K562 (cell line): ENCODE measurements at regions not wholly inside any gene's neighbourhood (a gene's known extent, or its start where the extent isn't known, plus 50 kb on each side); places are given as distances from the start of the nearest gene placed in this dataset.

Source experiments
- ARID1B ChIP-seq: fragments of 450-650 bp; IDR thresholded peaks from 2 replicates; pipeline ENCODE4 v1.6.1; 2016; ENCODE audit warnings: antibody characterized with exemption, mild to moderate bottlenecking, inconsistent platforms
- ELF2 ChIP-seq: fragments of 250-450 bp; sonication (Bioruptor Pico); IDR thresholded peaks from 2 replicates; pipeline ENCODE4 v1.5.0; 2021; ENCODE audit warnings: mild to moderate bottlenecking
- FOXA3 ChIP-seq, 2 experiments: fragments of 450-650 bp in 1 of 2; sonication (generic) in 1 of 2; formaldehyde crosslinking; IDR thresholded peaks in 1 of 2; conservative IDR thresholded peaks in 1 of 2; 2 replicates each; pipeline versions ENCODE4 v1.4.0 to v1.8.0; 2020 to 2022; ENCODE audit warnings: mild to moderate bottlenecking in 2 of 2, missing genetic modification reagents in 1 of 2
- FOXK2 ChIP-seq, 2 experiments: fragments of 450-650 bp; IDR thresholded peaks in 1 of 2; conservative IDR thresholded peaks in 1 of 2; 2 replicates each; pipeline ENCODE4 v1.6.1; 2016; ENCODE audit warnings: low read depth in 2 of 2, mild to moderate bottlenecking in 1 of 2
- JUND ChIP-seq, 2 experiments: IDR thresholded peaks; 2 replicates in 1 of 2; 3 replicates in 1 of 2; pipeline ENCODE4 v1.6.1; 2011; ENCODE audit warnings: borderline replicate concordance in 2 of 2, low read depth in 2 of 2, low read length in 2 of 2, improper control_type of control experiment in 1 of 2, missing biosample characterization in 1 of 2, missing genetic modification characterization in 1 of 2, missing genetic modification reagents in 1 of 2
- POLR2H ChIP-seq: IDR thresholded peaks from 2 replicates; pipeline ENCODE4 v1.6.1; 2016; ENCODE audit warnings: missing genetic modification characterization, low read depth, mild to moderate bottlenecking, control low read depth, missing compliant biosample characterization, moderate library complexity
- RAD21 ChIP-seq, 2 experiments: fragments of 250-450 bp in 1 of 2; fragments of 450-650 bp in 1 of 2; sonication (Bioruptor Pico) in 1 of 2; formaldehyde crosslinking in 1 of 2; IDR thresholded peaks in 1 of 2; conservative IDR thresholded peaks in 1 of 2; 2 replicates each; pipeline versions ENCODE4 v1.4.0 to v1.8.0; 2020 to 2022; ENCODE audit warnings: mild to moderate bottlenecking in 2 of 2, moderate library complexity in 1 of 2
- SMARCC2 ChIP-seq: fragments of 450-650 bp; IDR thresholded peaks from 2 replicates; pipeline ENCODE4 v1.6.1; 2017; ENCODE audit warnings: antibody characterized with exemption, moderate library complexity, mild to moderate bottlenecking, low read depth
- SMARCE1 ChIP-seq: fragments of 450-650 bp; IDR thresholded peaks from 2 replicates; pipeline ENCODE4 v1.7.1; 2016; ENCODE audit warnings: mild to moderate bottlenecking
- ZKSCAN8 ChIP-seq: fragments of 200-800 bp; sonication (Bioruptor generic); IDR thresholded peaks from 2 replicates; pipeline ENCODE4 v1.6.1; 2016; ENCODE audit warnings: missing genetic modification characterization, missing compliant biosample characterization
- ZNF197 ChIP-seq: fragments of 200-800 bp; sonication (Bioruptor generic); IDR thresholded peaks from 2 replicates; pipeline ENCODE4 v1.6.1; 2016; ENCODE audit warnings: low read depth, missing genetic modification characterization, missing compliant biosample characterization
- ZNF586 ChIP-seq: fragments of 450-650 bp; formaldehyde crosslinking; conservative IDR thresholded peaks from 2 replicates; pipeline ENCODE4 v1.4.0; 2020; ENCODE audit warnings: mild to moderate bottlenecking, moderate library complexity
- TF ChIP-seq, protein P1 (sequence below): fragments of 250-450 bp; sonication (Bioruptor Pico); IDR thresholded peaks from 2 replicates; pipeline ENCODE4 v1.4.0; 2020; ENCODE audit warnings: mild to moderate bottlenecking, moderate library complexity
- TF ChIP-seq, protein P2 (sequence below): fragments of 450-650 bp; conservative IDR thresholded peaks from 2 replicates; pipeline ENCODE4 v1.6.1; 2016; ENCODE audit warnings: missing genetic modification characterization, low read depth, mild to moderate bottlenecking, missing compliant biosample characterization, moderate library complexity
- TF ChIP-seq, protein P3 (sequence below), 2 experiments: IDR thresholded peaks in 1 of 2; conservative IDR thresholded peaks in 1 of 2; 2 replicates each; pipeline ENCODE4 v1.6.1; 2016; ENCODE audit warnings: low read depth in 2 of 2, mild to moderate bottlenecking in 1 of 2, missing compliant biosample characterization in 1 of 2, missing genetic modification characterization in 1 of 2, moderate library complexity in 1 of 2
- TF ChIP-seq, protein P4 (sequence below): sonication (generic); IDR thresholded peaks from 2 replicates; pipeline ENCODE4 v1.6.1; 2016
- TF ChIP-seq, protein P5 (sequence below): sonication (generic); formaldehyde crosslinking; IDR thresholded peaks from 2 replicates; pipeline ENCODE4 v1.8.0; 2023; ENCODE audit warnings: mild to moderate bottlenecking, missing genetic modification reagents

DNA sequence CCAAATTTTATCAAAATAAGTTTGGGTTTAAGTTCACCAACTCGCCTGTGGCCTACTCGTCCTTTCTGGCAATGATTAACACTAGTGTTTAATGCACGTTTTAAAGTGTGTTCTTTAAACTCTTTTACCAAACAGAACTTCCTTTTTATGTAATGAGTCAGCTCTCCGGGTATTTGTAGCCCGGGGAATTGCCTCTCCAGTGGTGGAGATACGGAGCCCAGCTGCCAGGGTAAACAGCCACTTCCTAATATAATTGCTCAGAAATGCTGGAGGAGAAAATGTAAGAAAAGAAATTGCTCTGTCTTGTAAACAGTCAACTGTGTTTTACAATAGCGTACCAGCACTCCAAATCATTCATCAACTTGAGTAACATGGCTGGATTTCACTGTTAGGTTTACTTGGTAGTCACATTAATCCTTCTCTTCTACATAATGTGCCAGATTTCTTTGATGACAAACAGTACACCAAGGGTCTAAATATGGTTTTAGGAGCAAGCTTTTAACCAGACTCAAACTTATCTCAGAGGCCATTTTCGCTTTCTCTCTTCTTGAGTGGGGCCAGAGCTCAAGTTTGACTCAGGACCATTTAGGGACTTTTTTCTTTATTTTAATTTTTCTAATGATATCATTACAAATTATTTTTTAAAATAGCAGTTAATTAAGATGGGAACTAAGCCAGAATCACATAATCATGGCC lies 101.2 kb upstream of the SLC38A2 start (continued):
- TF ChIP-seq, protein P1, sequence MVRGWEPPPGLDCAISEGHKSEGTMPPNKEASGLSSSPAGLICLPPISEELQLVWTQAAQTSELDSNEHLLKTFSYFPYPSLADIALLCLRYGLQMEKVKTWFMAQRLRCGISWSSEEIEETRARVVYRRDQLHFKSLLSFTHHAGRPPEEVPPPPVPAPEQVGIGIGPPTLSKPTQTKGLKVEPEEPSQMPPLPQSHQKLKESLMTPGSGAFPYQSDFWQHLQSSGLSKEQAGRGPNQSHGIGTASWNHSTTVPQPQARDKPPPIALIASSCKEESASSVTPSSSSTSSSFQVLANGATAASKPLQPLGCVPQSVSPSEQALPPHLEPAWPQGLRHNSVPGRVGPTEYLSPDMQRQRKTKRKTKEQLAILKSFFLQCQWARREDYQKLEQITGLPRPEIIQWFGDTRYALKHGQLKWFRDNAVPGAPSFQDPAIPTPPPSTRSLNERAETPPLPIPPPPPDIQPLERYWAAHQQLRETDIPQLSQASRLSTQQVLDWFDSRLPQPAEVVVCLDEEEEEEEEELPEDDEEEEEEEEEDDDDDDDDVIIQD (CRISPR knock-in tag) = no peak
- TF ChIP-seq SMARCE1 (peak; percentile 62; the same call in 1 of the 2 replicates), RAD21 (CRISPR knock-in tag; conservative IDR thresholded peaks at IDR 0.05 in 1 of 2, IDR thresholded peaks at IDR 0.05 in 1 of 2) (0 out of 4 replicates have a peak, but pooled peaks have one; percentile 6 to 7), FOXK2 (conservative IDR thresholded peaks at IDR 0.05 in 1 of 2, IDR thresholded peaks at IDR 0.05 in 1 of 2; ENCODE audit: low read depth in 2 of 2) (peak; percentile 46 to 61; a peak in 3 of 4 replicates), ZKSCAN8 (CRISPR knock-in tag) (peak; percentile 60; the same call in 1 of the 2 replicates), ARID1B (peak; percentile 59), ELF2 (CRISPR knock-in tag) (peak; percentile 66; the same call in 1 of the 2 replicates), ZNF586 (CRISPR knock-in tag) (no peak), SMARCC2 (peak; percentile 44; the same call in 1 of the 2 replicates), JUND (IDR thresholded peaks at IDR 0.05; ENCODE audit: borderline replicate concordance, low read depth, low read length) (peak; percentile 78), JUND (tag; IDR thresholded peaks at IDR 0.05; ENCODE audit: borderline replicate concordance, low read depth, low read length) (peak; percentile 75; the same call in 1 of the 3 replicates), ZNF197 (CRISPR knock-in tag) (0 out of 2 replicates have a peak, but pooled peaks have one; percentile 60), FOXA3 (CRISPR knock-in tag; conservative IDR thresholded peaks at IDR 0.05 in 1 of 2, IDR thresholded peaks at IDR 0.05 in 1 of 2) (peak in 1 of 2 experiments; percentile 69; a peak in 2 of 4 replicates), POLR2H (tag) (0 out of 2 replicates have a peak, but pooled peaks have one; percentile 5)
- TF ChIP-seq, protein P2, sequence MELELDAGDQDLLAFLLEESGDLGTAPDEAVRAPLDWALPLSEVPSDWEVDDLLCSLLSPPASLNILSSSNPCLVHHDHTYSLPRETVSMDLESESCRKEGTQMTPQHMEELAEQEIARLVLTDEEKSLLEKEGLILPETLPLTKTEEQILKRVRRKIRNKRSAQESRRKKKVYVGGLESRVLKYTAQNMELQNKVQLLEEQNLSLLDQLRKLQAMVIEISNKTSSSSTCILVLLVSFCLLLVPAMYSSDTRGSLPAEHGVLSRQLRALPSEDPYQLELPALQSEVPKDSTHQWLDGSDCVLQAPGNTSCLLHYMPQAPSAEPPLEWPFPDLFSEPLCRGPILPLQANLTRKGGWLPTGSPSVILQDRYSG (tag) = 0 out of 2 replicates have a peak, but pooled peaks have one; percentile 46
- TF ChIP-seq, protein P3, sequence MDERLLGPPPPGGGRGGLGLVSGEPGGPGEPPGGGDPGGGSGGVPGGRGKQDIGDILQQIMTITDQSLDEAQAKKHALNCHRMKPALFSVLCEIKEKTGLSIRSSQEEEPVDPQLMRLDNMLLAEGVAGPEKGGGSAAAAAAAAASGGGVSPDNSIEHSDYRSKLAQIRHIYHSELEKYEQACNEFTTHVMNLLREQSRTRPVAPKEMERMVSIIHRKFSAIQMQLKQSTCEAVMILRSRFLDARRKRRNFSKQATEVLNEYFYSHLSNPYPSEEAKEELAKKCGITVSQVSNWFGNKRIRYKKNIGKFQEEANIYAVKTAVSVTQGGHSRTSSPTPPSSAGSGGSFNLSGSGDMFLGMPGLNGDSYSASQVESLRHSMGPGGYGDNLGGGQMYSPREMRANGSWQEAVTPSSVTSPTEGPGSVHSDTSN (CRISPR knock-in tag; IDR thresholded peaks at IDR 0.05; ENCODE audit: low read depth) = no peak
- TF ChIP-seq, protein P3 (tag; conservative IDR thresholded peaks at IDR 0.05; ENCODE audit: low read depth) = no peak
- TF ChIP-seq, protein P4, sequence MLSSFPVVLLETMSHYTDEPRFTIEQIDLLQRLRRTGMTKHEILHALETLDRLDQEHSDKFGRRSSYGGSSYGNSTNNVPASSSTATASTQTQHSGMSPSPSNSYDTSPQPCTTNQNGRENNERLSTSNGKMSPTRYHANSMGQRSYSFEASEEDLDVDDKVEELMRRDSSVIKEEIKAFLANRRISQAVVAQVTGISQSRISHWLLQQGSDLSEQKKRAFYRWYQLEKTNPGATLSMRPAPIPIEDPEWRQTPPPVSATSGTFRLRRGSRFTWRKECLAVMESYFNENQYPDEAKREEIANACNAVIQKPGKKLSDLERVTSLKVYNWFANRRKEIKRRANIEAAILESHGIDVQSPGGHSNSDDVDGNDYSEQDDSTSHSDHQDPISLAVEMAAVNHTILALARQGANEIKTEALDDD = peak; percentile 74
- TF ChIP-seq, protein P5, sequence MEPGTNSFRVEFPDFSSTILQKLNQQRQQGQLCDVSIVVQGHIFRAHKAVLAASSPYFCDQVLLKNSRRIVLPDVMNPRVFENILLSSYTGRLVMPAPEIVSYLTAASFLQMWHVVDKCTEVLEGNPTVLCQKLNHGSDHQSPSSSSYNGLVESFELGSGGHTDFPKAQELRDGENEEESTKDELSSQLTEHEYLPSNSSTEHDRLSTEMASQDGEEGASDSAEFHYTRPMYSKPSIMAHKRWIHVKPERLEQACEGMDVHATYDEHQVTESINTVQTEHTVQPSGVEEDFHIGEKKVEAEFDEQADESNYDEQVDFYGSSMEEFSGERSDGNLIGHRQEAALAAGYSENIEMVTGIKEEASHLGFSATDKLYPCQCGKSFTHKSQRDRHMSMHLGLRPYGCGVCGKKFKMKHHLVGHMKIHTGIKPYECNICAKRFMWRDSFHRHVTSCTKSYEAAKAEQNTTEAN (CRISPR knock-in tag) = no peak
